PC-3 (cell line): ENCODE measurements at regions not wholly inside any gene's neighbourhood (a gene's known extent, or its start where the extent isn't known, plus 50 kb on each side); places are given as distances from the start of the nearest gene placed in this dataset.

Source experiments
- ATAC-seq: fragments of 200-7000 bp; cut with Tn5 transposase; 2 replicates; pipeline ENCODE4 v1.9.1; 2020; ENCODE audit warnings: mild to moderate bottlenecking, moderate library complexity
- BruUV-seq: library from RNA; stranded (reverse); fragments of 400-500 nt; replicated peaks from 2 replicates; lab custom pipeline; 2021; lab: Mats Ljungman, UMichigan
- CTCF ChIA-PET: fragments of 300-600 bp; sonication (Branson Sonifier 250); formaldehyde crosslinking; loops from one replicate; lab custom pipeline; 2022; ENCODE audit warnings: antibody characterized with exemption; lab: Charles Lee
- POLR2A ChIA-PET: fragments of 300-600 bp; sonication (Branson Sonifier 250); formaldehyde crosslinking; loops from one replicate; lab custom pipeline; 2022; ENCODE audit warnings: antibody characterized with exemption; ENCODE audit not compliant: unreplicated experiment; lab: Charles Lee
- DNase-seq: peaks from one replicate; pipeline ENCODE4 v3.0.0-alpha.2; 2015
- H2AFZ ChIP-seq: fragments of 300-600 bp; sonication (generic); 2 replicates; pipeline ENCODE4 v1.6.0; 2016; ENCODE audit warnings: antibody characterized with exemption, low read length
- H3F3A ChIP-seq: fragments of 300-600 bp; sonication (generic); one replicate; pipeline ENCODE4 v1.6.0; 2017; ENCODE audit warnings: antibody characterized with exemption, low read length, control low read depth, mild to moderate bottlenecking; ENCODE audit not compliant: unreplicated experiment
- H3K27ac ChIP-seq: fragments of 300-600 bp; sonication (generic); 2 replicates; pipeline ENCODE4 v1.5.1; 2016; ENCODE audit warnings: mild to moderate bottlenecking, low read length
- H3K27me3 ChIP-seq: fragments of 300-600 bp; sonication (generic); 2 replicates; pipeline ENCODE4 v1.6.1; 2016; ENCODE audit warnings: low read length, mixed read lengths
- H3K36me3 ChIP-seq: fragments of 300-600 bp; sonication (generic); 2 replicates; pipeline ENCODE4 v1.6.1; 2016; ENCODE audit warnings: low read depth, mixed run types, low read length, mixed read lengths
- H3K4me1 ChIP-seq: fragments of 300-600 bp; sonication (generic); 2 replicates; pipeline ENCODE4 v1.5.1; 2016; ENCODE audit warnings: low read length; ENCODE audit not compliant: insufficient read depth
- H3K4me2 ChIP-seq: fragments of 300-600 bp; sonication (generic); 2 replicates; pipeline ENCODE4 v1.6.0; 2016; ENCODE audit warnings: low read length
- H3K4me3 ChIP-seq: fragments of 300-600 bp; sonication (generic); 2 replicates; pipeline ENCODE4 v1.5.1; 2016; ENCODE audit warnings: mild to moderate bottlenecking, low read length, mixed read lengths
- H3K79me2 ChIP-seq: fragments of 300-600 bp; sonication (generic); 2 replicates; pipeline ENCODE4 v1.6.1; 2017; ENCODE audit warnings: low read length, mixed read lengths
- H3K9ac ChIP-seq: fragments of 300-600 bp; sonication (generic); 2 replicates; pipeline ENCODE4 v1.6.0; 2016; ENCODE audit warnings: mild to moderate bottlenecking, low read length
- H3K9me2 ChIP-seq: fragments of 300-600 bp; sonication (generic); replicated peaks from 2 replicates; pipeline ENCODE4 v1.6.1; 2016; ENCODE audit warnings: mixed run types, low read length, mixed read lengths
- H3K9me3 ChIP-seq: fragments of 300-600 bp; sonication (generic); 2 replicates; pipeline ENCODE4 v1.6.1; 2016; ENCODE audit warnings: low read length, mixed read lengths
- H4K20me1 ChIP-seq: fragments of 300-600 bp; sonication (generic); 2 replicates; pipeline ENCODE4 v1.6.1; 2016; ENCODE audit warnings: low read length, mixed read lengths
- CTCF ChIP-seq: fragments of 300-600 bp; sonication (generic); conservative IDR thresholded peaks from 2 replicates; pipeline ENCODE4 v1.5.1; 2017; ENCODE audit warnings: antibody characterized with exemption, low read depth, mild to moderate bottlenecking, low read length
- EZH2 ChIP-seq: fragments of 300-600 bp; sonication (generic); IDR thresholded peaks from one replicate; pipeline ENCODE4 v1.6.1; 2017; ENCODE audit warnings: antibody characterized with exemption, mild to moderate bottlenecking, low read length; ENCODE audit not compliant: unreplicated experiment
- EZH2phosphoT487 ChIP-seq: fragments of 300-600 bp; sonication (generic); IDR thresholded peaks from 2 replicates; pipeline ENCODE4 v1.6.1; 2018; ENCODE audit warnings: mild to moderate bottlenecking, antibody characterized with exemption, low read length, borderline replicate concordance
- intact Hi-C: fragments of 100-400 bp; cut with micrococcal nuclease; formaldehyde crosslinking; loops from 2 replicates; pipeline ENCODE4 v1.9.0; 2023

GRCh38 chr1:63261736-63262458 lies 60.5 kb upstream of the FOXD3 start:
- no peak for DNase-seq
- ATAC-seq, result no peak
- no peaks in the 10 kb centered on the region for H3K36me3 ChIP-seq
- no peak overlapping the region for H3K4me3 ChIP-seq
- no peak overlapping the region for H3K9ac ChIP-seq
- H4K20me1 ChIP-seq, result no peaks in the 10 kb centered on the region
- no peaks in the 10 kb centered on the region for H3K9me2 ChIP-seq
- H3K79me2 ChIP-seq, result no peaks in the 10 kb centered on the region
- H3F3A ChIP-seq, result no peaks in the 10 kb centered on the region
- H2AFZ ChIP-seq, result no peak overlapping the region
- no peak overlapping the region for H3K27ac ChIP-seq
- no peak overlapping the region for H3K4me2 ChIP-seq
- intact Hi-C loops, result no loop called here
- peaks cover 17% of the 10 kb centered on the region for H3K27me3 ChIP-seq
- H3K4me1 ChIP-seq, result no peaks in the 10 kb centered on the region
- CTCF ChIA-PET, result interaction anchor here (0.6 kb wide), 1 partner anchor 431 kb away, joined by 4 read pairs; no protein-coding TSS in a partner anchor
- TF ChIP-seq CTCF (no peak), EZH2phosphoT487 (no peak), EZH2 (no peak)
- H3K9me3 ChIP-seq, result no peaks in the 10 kb centered on the region
- no TSS peak for BruUV-seq
- POLR2A ChIA-PET, result no interaction called here

- no peaks in the 10 kb centered on the region for H3K9me3 ChIP-seq
- H3K36me3 ChIP-seq, result no peaks in the 10 kb centered on the region
- BruUV-seq, result no TSS peak
- no peaks in the 10 kb centered on the region for H3K4me1 ChIP-seq
- no peak overlapping the region for H2AFZ ChIP-seq
- no peak overlapping the region for H3K4me2 ChIP-seq
- no peak for DNase-seq
- no peak overlapping the region for H3K27ac ChIP-seq
- H3K9ac ChIP-seq, result no peak overlapping the region
- intact Hi-C loops, result no loop called here
- H3K79me2 ChIP-seq, result no peaks in the 10 kb centered on the region
- ChIA-PET POLR2A (no interaction called here), CTCF (no interaction called here)
- H4K20me1 ChIP-seq, result no peaks in the 10 kb centered on the region
- no peak for ATAC-seq
- no peaks in the 10 kb centered on the region for H3K9me2 ChIP-seq
- TF ChIP-seq EZH2 (no peak), CTCF (no peak), EZH2phosphoT487 (no peak)
- no peaks in the 10 kb centered on the region for H3F3A ChIP-seq
- H3K4me3 ChIP-seq, result no peak overlapping the region
- H3K27me3 ChIP-seq, result peaks cover 12% of the 10 kb centered on the region
Measured at GRCh38 chr1:63262459-63262770, 60.0 kb upstream of the FOXD3 start.

GRCh38 chr1:63264161-63264560 lies 58.2 kb upstream of the FOXD3 start:
- H3K27ac ChIP-seq, result no peak overlapping the region
- H2AFZ ChIP-seq, result no peak overlapping the region
- intact Hi-C loops, result no loop called here
- DNase-seq (no peak), ATAC-seq (no peak)
- CTCF ChIA-PET, result no interaction called here
- peaks cover 3% of the 10 kb centered on the region for H3K4me1 ChIP-seq
- POLR2A ChIA-PET, result no interaction called here
- 0 out of 2 replicates have a peak, but pooled peaks cover 2% of the 10 kb centered on the region for H3K27me3 ChIP-seq
- H3F3A ChIP-seq, result no peaks in the 10 kb centered on the region
- H3K79me2 ChIP-seq, result no peaks in the 10 kb centered on the region
- no peaks in the 10 kb centered on the region for H3K36me3 ChIP-seq
- H3K4me3 ChIP-seq, result no peak overlapping the region
- no peaks in the 10 kb centered on the region for H3K9me3 ChIP-seq
- no peak overlapping the region for H3K9ac ChIP-seq
- H3K9me2 ChIP-seq, result no peaks in the 10 kb centered on the region
- H3K4me2 ChIP-seq, result no peak overlapping the region
- BruUV-seq, result no TSS peak
- TF ChIP-seq EZH2 (no peak), CTCF (no peak), EZH2phosphoT487 (no peak)
- no peaks in the 10 kb centered on the region for H4K20me1 ChIP-seq
